Liver (tissue), 8 donors: ENCODE measurements at regions not wholly inside any gene's neighbourhood (a gene's known extent, or its start where the extent isn't known, plus 50 kb on each side); places are given as distances from the start of the nearest gene placed in this dataset.

Experiments used
- DNase-seq: peaks from one replicate; pipeline ENCODE4 v3.0.0-alpha.2; 2017; ENCODE audit warnings: low spot score
- H3K27ac ChIP-seq, 2 donors: one replicate each; pipeline ENCODE4 v1.7.0; 2013; ENCODE audit warnings: inconsistent platforms in 2 of 2, low read length in 2 of 2, control low read depth in 1 of 2, low read depth in 1 of 2, mild to moderate bottlenecking in 1 of 2
- H3K27me3 ChIP-seq, 4 donors: one replicate each; pipeline versions ENCODE4 v1.6.1 to v1.7.0; 2013; ENCODE audit warnings: low read length in 3 of 4, inconsistent platforms in 1 of 4, mild to moderate bottlenecking in 1 of 4, moderate library complexity in 1 of 4; ENCODE audit not compliant: control insufficient read depth in 4 of 4, insufficient read depth in 4 of 4
- H3K36me3 ChIP-seq, 4 donors: one replicate each; pipeline versions ENCODE4 v1.6.1 to v1.7.0; 2013; ENCODE audit warnings: low read length in 3 of 4, mild to moderate bottlenecking in 3 of 4, low read depth in 1 of 4, moderate library complexity in 1 of 4; ENCODE audit not compliant: control insufficient read depth in 4 of 4, insufficient read depth in 3 of 4
- H3K4me1 ChIP-seq, 4 donors: one replicate each; pipeline versions ENCODE4 v1.6.1 to v1.7.0; 2013; ENCODE audit warnings: low read length in 3 of 4, mild to moderate bottlenecking in 3 of 4, moderate library complexity in 1 of 4; ENCODE audit not compliant: control insufficient read depth in 4 of 4, insufficient read depth in 4 of 4
- H3K4me3 ChIP-seq, 3 donors: one replicate each; pipeline versions ENCODE4 v1.6.1 to v1.7.0; 2013; ENCODE audit warnings: low read length in 3 of 3, control low read depth in 1 of 3, low read depth in 1 of 3, mild to moderate bottlenecking in 1 of 3
- H3K9ac ChIP-seq, 2 donors: one replicate each; pipeline ENCODE4 v1.7.0; 2013; ENCODE audit warnings: low read length in 2 of 2, mild to moderate bottlenecking in 2 of 2, moderate library complexity in 2 of 2, control low read depth in 1 of 2, low read depth in 1 of 2
- H3K9me3 ChIP-seq, 4 donors: one replicate each; pipeline versions ENCODE4 v1.6.1 to v1.7.0; 2013; ENCODE audit warnings: low read length in 3 of 4; ENCODE audit not compliant: control insufficient read depth in 4 of 4
- ATF3 ChIP-seq: IDR thresholded peaks from 2 replicates; pipeline ENCODE4 v1.6.1; 2016; ENCODE audit warnings: antibody characterized with exemption
- CTCF ChIP-seq: fragments of 150-350 bp; IDR thresholded peaks from 2 replicates; pipeline ENCODE4 v1.5.1; 2017; ENCODE audit warnings: improper control_type of control experiment, low read depth, low read length; ENCODE audit not compliant: missing input control
- EGR1 ChIP-seq, 2 donors: IDR thresholded peaks; 2 replicates each; pipeline ENCODE4 v1.6.1; 2016 to 2018; ENCODE audit warnings: antibody characterized with exemption in 2 of 2, low read depth in 2 of 2
- FOXA1 ChIP-seq: IDR thresholded peaks from 2 replicates; pipeline ENCODE4 v1.6.1; 2016; ENCODE audit warnings: antibody characterized with exemption
- FOXA2 ChIP-seq: IDR thresholded peaks from 2 replicates; pipeline ENCODE4 v1.6.1; 2016; ENCODE audit warnings: antibody characterized with exemption
- GABPA ChIP-seq, 2 donors: IDR thresholded peaks in 1 of 2; conservative IDR thresholded peaks in 1 of 2; 2 replicates each; pipeline ENCODE4 v1.6.1; 2016; ENCODE audit warnings: antibody characterized with exemption in 2 of 2, mild to moderate bottlenecking in 1 of 2, moderate library complexity in 1 of 2
- HNF4A ChIP-seq, 2 donors: conservative IDR thresholded peaks; 2 replicates each; pipeline ENCODE4 v1.6.1; 2016; ENCODE audit warnings: antibody characterized with exemption in 2 of 2, mild to moderate bottlenecking in 2 of 2
- HNF4G ChIP-seq: IDR thresholded peaks from 2 replicates; pipeline ENCODE4 v1.6.1; 2016; ENCODE audit warnings: antibody characterized with exemption
- JUND ChIP-seq, 2 donors: IDR thresholded peaks; 2 replicates each; pipeline ENCODE4 v1.6.1; 2016; ENCODE audit warnings: antibody characterized with exemption in 2 of 2
- MAX ChIP-seq: IDR thresholded peaks from 2 replicates; pipeline ENCODE4 v1.6.1; 2016; ENCODE audit warnings: antibody characterized with exemption
- NR2F2 ChIP-seq: IDR thresholded peaks from 2 replicates; pipeline ENCODE4 v1.6.1; 2016; ENCODE audit warnings: antibody characterized with exemption
- RAD21 ChIP-seq, 2 donors: IDR thresholded peaks; 2 replicates each; pipeline ENCODE4 v1.6.1; 2016; ENCODE audit warnings: antibody characterized with exemption in 2 of 2, mild to moderate bottlenecking in 2 of 2
- REST ChIP-seq: IDR thresholded peaks from 2 replicates; pipeline ENCODE4 v1.6.1; 2016; ENCODE audit warnings: antibody characterized with exemption, mild to moderate bottlenecking
- RXRA ChIP-seq, 2 donors: IDR thresholded peaks; 2 replicates each; pipeline ENCODE4 v1.6.1; 2017 to 2018; ENCODE audit warnings: antibody characterized with exemption in 2 of 2, mild to moderate bottlenecking in 1 of 2
- SP1 ChIP-seq: IDR thresholded peaks from 2 replicates; pipeline ENCODE4 v1.6.1; 2018; ENCODE audit warnings: antibody characterized with exemption, mild to moderate bottlenecking
- TAF1 ChIP-seq: conservative IDR thresholded peaks from 2 replicates; pipeline ENCODE4 v1.6.1; 2016; ENCODE audit warnings: antibody characterized with exemption, mild to moderate bottlenecking
- YY1 ChIP-seq: IDR thresholded peaks from 2 replicates; pipeline ENCODE4 v1.6.1; 2016; ENCODE audit warnings: antibody characterized with exemption, mild to moderate bottlenecking
- ZBTB33 ChIP-seq: IDR thresholded peaks from 2 replicates; pipeline ENCODE4 v1.6.1; 2016; ENCODE audit warnings: antibody characterized with exemption
- WGBS: extraction: QIAGEN DNeasy Blood & Tissue Kit; methylation state at CpG from one replicate; pipeline ENCODE4 v1.1.7; 2013; 5-methylcytosine and 5-hydroxymethylcytosine counted together
- donor health status: healthy.
- donor health status: healthy.
- donor health status: healthy.
- donor health status: healthy.
- donor health status: healthy.

- no peak for TF ChIP-seq ZBTB33
- TF ChIP-seq NR2F2: no peak
- TF ChIP-seq HNF4A (conservative IDR thresholded peaks at IDR 0.05): no peak
- TF ChIP-seq YY1: no peak
- TF ChIP-seq FOXA1: no peak
- TF ChIP-seq RAD21 (IDR thresholded peaks at IDR 0.05): no peak
- TF ChIP-seq CTCF: no peak
Measured at GRCh38 chr10:63765126-63765525, 243.9 kb downstream of the REEP3 start (continued).

GRCh38 chr10:63766745-63767137 lies 245.5 kb downstream of the REEP3 start:
- H3K27ac ChIP-seq: no peak overlapping the region
- no peaks in the 10 kb centered on the region for H3K9me3 ChIP-seq
- no peak for TF ChIP-seq JUND (IDR thresholded peaks at IDR 0.05)
- no peak for TF ChIP-seq SP1
- no peak for TF ChIP-seq ZBTB33
- no peak for TF ChIP-seq RAD21 (IDR thresholded peaks at IDR 0.05)
- no peak for TF ChIP-seq REST
- no peak for TF ChIP-seq MAX
- TF ChIP-seq RXRA (IDR thresholded peaks at IDR 0.05): no peak
- no peak for TF ChIP-seq YY1
- no peak for TF ChIP-seq FOXA2
- no peak for TF ChIP-seq FOXA1
- TF ChIP-seq ATF3: no peak
- TF ChIP-seq HNF4A (conservative IDR thresholded peaks at IDR 0.05): no peak
- TF ChIP-seq TAF1: no peak
- TF ChIP-seq NR2F2: no peak
- no peak for TF ChIP-seq EGR1 (IDR thresholded peaks at IDR 0.05; ENCODE audit: low read depth in 2 of 2)
- no peak for TF ChIP-seq GABPA (IDR thresholded peaks at IDR 0.05 in 1 of 2, conservative IDR thresholded peaks at IDR 0.05 in 1 of 2)
- no peak for TF ChIP-seq CTCF
- TF ChIP-seq HNF4G: no peak
- no peak for DNase-seq
- 61% methylated on average over 2 of the region's 2 CpGs for WGBS
- H3K36me3 ChIP-seq: no peaks in the 10 kb centered on the region
- H3K4me3 ChIP-seq: no peak overlapping the region
- no peaks in the 10 kb centered on the region for H3K27me3 ChIP-seq
- no peak overlapping the region for H3K9ac ChIP-seq
- peaks cover 0 to 18% (median 13%) of the 10 kb centered on the region in 4 donors for H3K4me1 ChIP-seq
